ENCODE measurements at regions not wholly inside any gene's neighbourhood (a gene's known extent, or its start where the extent isn't known, plus 50 kb on each side); places are given as distances from the start of the nearest gene placed in this dataset.
"Not testable (repeated sequence)": the region's sequence is repeated elsewhere in the genome, so short reads cannot be mapped to it uniquely, and the experiment has no call there.

DNA sequence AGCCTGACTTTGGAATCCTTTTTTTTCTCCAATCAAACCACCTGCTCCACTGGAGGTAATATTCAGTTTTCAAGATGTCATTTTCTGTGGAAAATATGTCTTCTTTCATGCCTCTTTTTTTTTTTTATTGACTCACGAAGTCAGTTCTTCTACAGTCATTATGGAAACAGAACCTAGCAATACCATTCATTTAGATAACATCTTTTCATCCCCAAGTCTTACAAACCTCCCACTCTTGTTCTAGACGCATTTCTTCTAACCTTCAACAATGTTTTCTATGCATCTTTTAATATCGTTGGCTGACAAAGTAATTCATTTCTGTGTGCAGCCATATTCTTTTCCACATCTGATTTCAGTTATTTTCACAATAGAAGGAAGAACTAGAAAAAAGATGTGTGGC is 474.3 kb upstream of the CCDC196 start:
- Histone ChIP-seq H3K9me3 (ENCODE audit: control extremely low read depth in 1 of 5, control insufficient read depth in 4 of 5, insufficient read depth in 2 of 5, low read depth in 1 of 5, low read length in 4 of 5) (peaks cover 0 to under 1% (median 0%) of the 10 kb centered on the region in 5 experiments), H3K36me3 (ENCODE audit: control insufficient read depth in 4 of 4, insufficient read depth in 4 of 4, low read length in 3 of 4) (no peaks in the 10 kb centered on the region), H3K4me1 (ENCODE audit: control extremely low read depth in 1 of 4, control insufficient read depth in 4 of 4, insufficient read depth in 4 of 4, low read length in 3 of 4) (peaks cover 0 to 15% (median 6%) of the 10 kb centered on the region in 4 experiments), H3K27me3 (replicated peaks in 2 of 5; ENCODE audit: control insufficient read depth in 4 of 5, insufficient read depth in 5 of 5, low read length in 4 of 5) (no peaks in the 10 kb centered on the region), H3K4me3 (ENCODE audit: control insufficient read depth in 1 of 7, extremely low read depth in 1 of 7, insufficient read depth in 4 of 7, low read depth in 2 of 7, low read length in 6 of 7) (no peak overlapping the region), H3K27ac (ENCODE audit: insufficient read depth in 1 of 2, low read depth in 1 of 2, low read length in 2 of 2, poor library complexity in 1 of 2, severe bottlenecking in 2 of 2) (no peak overlapping the region)
- CTCF ChIA-PET: no interaction called here
- 79% methylated on average over 3 of the region's 3 CpGs for WGBS (ENCODE audit: insufficient coverage)
- POLR2A ChIA-PET: no interaction called here
- no peak for DNase-seq

DNA sequence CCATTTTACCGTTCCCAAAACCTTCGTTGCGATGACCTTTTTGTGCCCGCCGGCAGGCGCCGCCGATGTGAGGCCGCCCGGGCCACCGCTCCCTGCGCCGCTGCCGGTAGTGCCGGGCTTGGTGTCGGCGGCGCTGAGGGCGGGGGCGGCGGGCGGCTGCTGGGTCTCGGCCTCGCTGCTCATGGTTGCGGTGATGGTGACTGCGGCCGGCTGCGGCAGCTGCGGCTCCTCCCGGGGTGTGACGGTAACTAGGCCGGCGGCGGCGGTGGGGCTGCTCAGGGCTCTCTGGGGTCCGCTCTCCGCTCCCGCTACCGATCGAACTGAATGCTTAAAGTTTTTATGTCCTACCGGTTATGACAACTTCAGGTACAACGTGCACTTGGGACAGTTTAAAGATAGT is 472.6 kb upstream of the CCDC196 start:
- 94% methylated on average over 32 of the region's 42 CpGs for WGBS (ENCODE audit: insufficient coverage)
- CTCF ChIA-PET: interaction anchor here (1.3 kb wide), 1 partner anchor 53 kb away, joined by 4 read pairs; no protein-coding TSS in a partner anchor

DNA sequence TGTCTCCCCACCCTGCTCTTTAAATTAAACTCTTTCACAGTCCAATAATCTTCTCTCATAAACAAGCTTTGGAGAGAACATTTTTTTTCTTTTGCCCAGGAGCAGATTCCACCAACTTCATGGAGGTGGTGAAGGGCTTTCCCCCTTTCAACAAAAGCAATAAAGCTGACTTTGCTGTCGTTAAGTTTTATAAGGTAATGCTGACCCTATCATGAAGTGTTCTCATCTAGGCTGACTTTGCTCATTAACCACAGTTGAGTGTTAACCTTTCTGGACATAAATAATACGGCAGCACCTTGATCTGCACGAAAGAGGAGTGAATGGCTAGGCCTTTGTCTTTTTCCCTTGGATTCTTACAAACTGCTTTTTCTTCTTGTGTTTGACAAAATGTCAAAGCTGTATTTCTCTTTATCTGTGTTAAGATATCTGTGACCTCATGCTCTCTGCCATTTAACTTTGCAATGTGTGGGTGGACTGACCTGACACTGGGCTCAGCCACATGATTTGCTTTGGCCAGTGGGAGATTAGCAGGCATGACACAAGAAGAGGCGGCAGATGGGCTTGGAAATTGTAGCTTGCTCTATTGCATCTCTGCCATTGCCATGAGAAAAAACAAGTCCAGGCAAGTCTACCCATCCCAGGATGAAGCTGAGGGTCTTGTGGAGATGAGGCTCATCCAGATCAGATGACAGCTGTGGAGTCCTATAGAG is 470.9 kb upstream of the CCDC196 start:
- peaks cover 0 to 3% (median 0%) of the 10 kb centered on the region in 5 experiments for H3K9me3 ChIP-seq (ENCODE audit: control extremely low read depth in 1 of 5, control insufficient read depth in 4 of 5, insufficient read depth in 2 of 5, low read depth in 1 of 5, low read length in 4 of 5)
- ChIA-PET POLR2A (no interaction called here), CTCF (no interaction called here)
- H3K36me3 ChIP-seq (ENCODE audit: control insufficient read depth in 4 of 4, insufficient read depth in 4 of 4, low read length in 3 of 4): no peaks in the 10 kb centered on the region
- H3K27ac ChIP-seq (ENCODE audit: insufficient read depth in 1 of 2, low read depth in 1 of 2, low read length in 2 of 2, poor library complexity in 1 of 2, severe bottlenecking in 2 of 2): no peak overlapping the region
- H3K4me3 ChIP-seq (ENCODE audit: control insufficient read depth in 1 of 7, extremely low read depth in 1 of 7, insufficient read depth in 4 of 7, low read depth in 2 of 7, low read length in 6 of 7): no peak overlapping the region
- WGBS (ENCODE audit: insufficient coverage): 95% methylated on average over 3 of the region's 4 CpGs
- no peak for DNase-seq
- H3K4me1 ChIP-seq (ENCODE audit: control extremely low read depth in 1 of 4, control insufficient read depth in 4 of 4, insufficient read depth in 4 of 4, low read length in 3 of 4): no peaks in the 10 kb centered on the region
- H3K27me3 ChIP-seq (replicated peaks in 2 of 5; ENCODE audit: control insufficient read depth in 4 of 5, insufficient read depth in 5 of 5, low read length in 4 of 5): no peaks in the 10 kb centered on the region

More for the DNA sequence above, 472.6 kb upstream of the CCDC196 start:
- H3K9me3 ChIP-seq (ENCODE audit: control extremely low read depth in 1 of 5, control insufficient read depth in 4 of 5, insufficient read depth in 2 of 5, low read depth in 1 of 5, low read length in 4 of 5); H3K27ac ChIP-seq (ENCODE audit: insufficient read depth in 1 of 2, low read depth in 1 of 2, low read length in 2 of 2, poor library complexity in 1 of 2, severe bottlenecking in 2 of 2); POLR2A ChIA-PET; H3K36me3 ChIP-seq (ENCODE audit: control insufficient read depth in 4 of 4, insufficient read depth in 4 of 4, low read length in 3 of 4); DNase-seq; H3K27me3 ChIP-seq (replicated peaks in 2 of 5; ENCODE audit: control insufficient read depth in 4 of 5, insufficient read depth in 5 of 5, low read length in 4 of 5); H3K4me3 ChIP-seq (ENCODE audit: control insufficient read depth in 1 of 7, extremely low read depth in 1 of 7, insufficient read depth in 4 of 7, low read depth in 2 of 7, low read length in 6 of 7); H3K4me1 ChIP-seq (ENCODE audit: control extremely low read depth in 1 of 4, control insufficient read depth in 4 of 4, insufficient read depth in 4 of 4, low read length in 3 of 4): not testable (repeated sequence)

DNA sequence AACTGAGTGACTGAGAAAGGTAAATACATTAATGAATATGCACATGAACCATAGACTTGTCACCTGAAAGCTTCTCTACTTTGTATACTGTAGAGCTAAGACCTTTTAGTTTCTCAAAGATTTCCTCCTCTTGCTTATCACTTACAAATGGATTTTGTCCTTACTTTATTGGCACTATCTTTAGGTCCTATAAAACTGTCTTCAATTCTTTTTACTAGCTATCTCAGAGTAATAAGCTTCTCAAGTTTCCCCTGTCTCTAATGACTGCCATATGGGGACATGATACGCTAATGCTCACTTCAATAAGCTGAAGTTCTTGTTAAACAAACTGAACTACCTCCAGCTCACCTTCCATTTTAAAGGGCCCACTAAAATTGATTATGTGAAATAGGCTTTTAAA is 468.2 kb upstream of the CCDC196 start:
- ChIA-PET CTCF (interaction anchor here (4.0 kb wide), 1 partner anchor 10 kb away, joined by 14 read pairs; no protein-coding TSS in a partner anchor), POLR2A (no interaction called here)
- Histone ChIP-seq H3K4me1 (ENCODE audit: control extremely low read depth in 1 of 4, control insufficient read depth in 4 of 4, insufficient read depth in 4 of 4, low read length in 3 of 4) (no peaks in the 10 kb centered on the region), H3K9me3 (ENCODE audit: control extremely low read depth in 1 of 5, control insufficient read depth in 4 of 5, insufficient read depth in 2 of 5, low read depth in 1 of 5, low read length in 4 of 5) (peaks cover 0 to 3% (median 0%) of the 10 kb centered on the region in 5 experiments), H3K27ac (ENCODE audit: insufficient read depth in 1 of 2, low read depth in 1 of 2, low read length in 2 of 2, poor library complexity in 1 of 2, severe bottlenecking in 2 of 2) (no peak overlapping the region), H3K27me3 (replicated peaks in 2 of 5; ENCODE audit: control insufficient read depth in 4 of 5, insufficient read depth in 5 of 5, low read length in 4 of 5) (no peaks in the 10 kb centered on the region), H3K4me3 (ENCODE audit: control insufficient read depth in 1 of 7, extremely low read depth in 1 of 7, insufficient read depth in 4 of 7, low read depth in 2 of 7, low read length in 6 of 7) (no peak overlapping the region), H3K36me3 (ENCODE audit: control insufficient read depth in 4 of 4, insufficient read depth in 4 of 4, low read length in 3 of 4) (no peaks in the 10 kb centered on the region)
- DNase-seq: no peak
- no CpG with 5 or more reads among the region's 1 CpG for WGBS (ENCODE audit: insufficient coverage)

DNA sequence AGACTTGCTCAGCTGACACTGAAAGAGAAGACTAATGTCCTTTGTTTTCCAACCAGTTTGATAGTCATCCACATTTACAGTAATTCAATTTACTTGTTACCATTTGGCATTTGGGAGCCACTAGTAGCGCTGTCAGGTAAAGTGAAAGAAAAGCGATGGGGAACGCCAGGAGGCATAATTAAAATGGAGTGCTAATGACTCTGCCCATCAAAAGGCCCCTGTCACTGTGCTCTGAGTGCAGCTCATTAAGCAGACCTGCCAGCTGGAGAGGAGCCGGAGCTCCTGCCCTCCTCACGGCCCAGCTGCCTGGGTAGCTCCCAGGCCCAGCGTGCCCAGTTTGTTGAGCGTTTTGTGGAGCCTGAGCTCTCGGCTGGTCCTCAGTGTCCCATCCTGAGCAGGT is 463.6 kb upstream of the CCDC196 start:
- no peaks in the 10 kb centered on the region for H3K36me3 ChIP-seq (ENCODE audit: control insufficient read depth in 4 of 4, insufficient read depth in 4 of 4, low read length in 3 of 4)
- H3K4me3 ChIP-seq (ENCODE audit: control insufficient read depth in 1 of 7, extremely low read depth in 1 of 7, insufficient read depth in 4 of 7, low read depth in 2 of 7, low read length in 6 of 7): no peak overlapping the region
- H3K27ac ChIP-seq (ENCODE audit: insufficient read depth in 1 of 2, low read depth in 1 of 2, low read length in 2 of 2, poor library complexity in 1 of 2, severe bottlenecking in 2 of 2): no peak overlapping the region
- ChIA-PET POLR2A (no interaction called here), CTCF (interaction anchor here (1.4 kb wide), 1 partner anchor 49 kb away, joined by 4 read pairs; no protein-coding TSS in a partner anchor)
- no peaks in the 10 kb centered on the region for H3K4me1 ChIP-seq (ENCODE audit: control extremely low read depth in 1 of 4, control insufficient read depth in 4 of 4, insufficient read depth in 4 of 4, low read length in 3 of 4)
- no peaks in the 10 kb centered on the region for H3K9me3 ChIP-seq (ENCODE audit: control extremely low read depth in 1 of 5, control insufficient read depth in 4 of 5, insufficient read depth in 2 of 5, low read depth in 1 of 5, low read length in 4 of 5)
- WGBS (ENCODE audit: insufficient coverage): 95% methylated on average over 7 of the region's 8 CpGs
- no peaks in the 10 kb centered on the region for H3K27me3 ChIP-seq (replicated peaks in 2 of 5; ENCODE audit: control insufficient read depth in 4 of 5, insufficient read depth in 5 of 5, low read length in 4 of 5)
- no peak for DNase-seq

DNA sequence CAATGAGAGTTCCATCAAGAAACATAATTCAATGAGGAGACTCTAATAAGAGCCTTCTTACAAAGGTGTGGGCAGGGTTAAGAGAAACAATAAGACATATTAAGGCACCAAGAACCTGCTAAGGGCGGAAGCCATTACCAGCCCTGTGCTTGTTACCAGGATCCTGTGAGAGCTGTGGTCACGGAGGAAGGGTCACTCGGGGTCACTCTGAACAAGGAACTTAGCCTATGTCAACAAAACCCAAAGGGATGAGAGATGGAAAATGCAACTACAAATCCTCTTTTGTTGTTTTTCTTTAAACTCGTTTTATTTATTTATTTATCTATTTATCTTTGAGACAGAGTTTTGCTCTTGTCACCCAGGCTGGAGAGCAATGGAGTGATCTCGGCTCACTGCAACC is 460.4 kb upstream of the CCDC196 start:
- H3K36me3 ChIP-seq (ENCODE audit: control insufficient read depth in 4 of 4, insufficient read depth in 4 of 4, low read length in 3 of 4): no peaks in the 10 kb centered on the region
- CTCF ChIA-PET: no interaction called here

DNA sequence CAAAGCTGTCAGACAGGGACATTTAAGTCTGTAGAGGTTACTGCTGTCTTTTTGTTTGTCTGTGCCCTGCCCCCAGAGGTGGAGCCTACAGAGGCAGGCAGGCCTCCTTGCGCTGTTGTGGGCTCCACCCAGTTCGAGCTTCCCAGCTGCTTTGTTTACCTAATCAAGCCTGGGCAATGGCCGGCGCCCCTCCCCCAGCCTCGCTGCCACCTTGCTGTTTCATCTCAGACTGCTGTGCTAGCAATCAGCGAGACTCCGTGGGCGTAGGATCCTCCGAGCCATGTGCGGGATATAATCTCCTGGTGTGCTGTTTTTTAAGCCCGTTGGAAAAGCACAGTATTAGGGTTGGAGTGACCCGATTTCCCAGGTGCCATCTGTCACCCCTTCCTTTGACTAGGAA is 454.2 kb upstream of the CCDC196 start:
- H3K9me3 ChIP-seq (ENCODE audit: control extremely low read depth in 1 of 5, control insufficient read depth in 4 of 5, insufficient read depth in 2 of 5, low read depth in 1 of 5, low read length in 4 of 5); DNase-seq; H3K27me3 ChIP-seq (replicated peaks in 2 of 5; ENCODE audit: control insufficient read depth in 4 of 5, insufficient read depth in 5 of 5, low read length in 4 of 5); H3K36me3 ChIP-seq (ENCODE audit: control insufficient read depth in 4 of 4, insufficient read depth in 4 of 4, low read length in 3 of 4); POLR2A ChIA-PET; H3K4me3 ChIP-seq (ENCODE audit: control insufficient read depth in 1 of 7, extremely low read depth in 1 of 7, insufficient read depth in 4 of 7, low read depth in 2 of 7, low read length in 6 of 7); H3K4me1 ChIP-seq (ENCODE audit: control extremely low read depth in 1 of 4, control insufficient read depth in 4 of 4, insufficient read depth in 4 of 4, low read length in 3 of 4); CTCF ChIA-PET; H3K27ac ChIP-seq (ENCODE audit: insufficient read depth in 1 of 2, low read depth in 1 of 2, low read length in 2 of 2, poor library complexity in 1 of 2, severe bottlenecking in 2 of 2): not testable (repeated sequence)
- 100% methylated on average over 12 of the region's 12 CpGs for WGBS (ENCODE audit: insufficient coverage)

More for the DNA sequence above, 460.4 kb upstream of the CCDC196 start:
- Histone ChIP-seq H3K27me3 (replicated peaks in 2 of 5; ENCODE audit: control insufficient read depth in 4 of 5, insufficient read depth in 5 of 5, low read length in 4 of 5) (no peaks in the 10 kb centered on the region), H3K9me3 (ENCODE audit: control extremely low read depth in 1 of 5, control insufficient read depth in 4 of 5, insufficient read depth in 2 of 5, low read depth in 1 of 5, low read length in 4 of 5) (no peaks in the 10 kb centered on the region), H3K27ac (ENCODE audit: insufficient read depth in 1 of 2, low read depth in 1 of 2, low read length in 2 of 2, poor library complexity in 1 of 2, severe bottlenecking in 2 of 2) (no peak overlapping the region), H3K4me3 (ENCODE audit: control insufficient read depth in 1 of 7, extremely low read depth in 1 of 7, insufficient read depth in 4 of 7, low read depth in 2 of 7, low read length in 6 of 7) (no peak overlapping the region), H3K4me1 (ENCODE audit: control extremely low read depth in 1 of 4, control insufficient read depth in 4 of 4, insufficient read depth in 4 of 4, low read length in 3 of 4) (no peaks in the 10 kb centered on the region)
- POLR2A ChIA-PET: no interaction called here
- 96% methylated on average over 4 of the region's 5 CpGs for WGBS (ENCODE audit: insufficient coverage)
- no peak for DNase-seq

Measured in common myeloid progenitor, CD34-positive (primary cell).